ENCODE measurements at regions not wholly inside any gene's neighbourhood (a gene's known extent, or its start where the extent isn't known, plus 50 kb on each side); places are given as distances from the start of the nearest gene placed in this dataset.

DNA sequence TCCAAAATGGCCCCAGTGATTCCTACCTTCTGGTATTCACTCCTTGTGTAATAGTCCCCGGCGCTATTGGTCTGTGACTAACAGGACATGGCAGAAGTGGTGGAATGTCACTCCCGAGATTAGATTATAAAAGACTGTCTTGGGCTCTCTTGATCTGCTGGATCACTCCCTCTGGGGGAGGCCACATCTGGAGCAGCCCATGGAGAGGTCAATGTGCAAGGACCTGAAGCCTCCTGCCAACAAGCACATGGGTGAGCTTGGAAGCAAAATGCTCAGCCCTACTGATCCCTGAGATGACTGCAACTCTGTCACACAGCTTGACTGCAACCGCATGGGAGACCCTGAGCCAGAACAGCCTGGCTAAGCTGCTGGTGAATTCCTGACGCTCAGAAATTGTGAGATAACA is 94.3 kb upstream of the GLI2 start:
- H3K56ac ChIP-seq (ENCODE audit: insufficient read length, low read depth, low read length) = no peak overlapping the region
- no peaks in the 10 kb centered on the region for H3K79me1 ChIP-seq (ENCODE audit: insufficient read depth, low read depth, low read length, poor library complexity, severe bottlenecking)
- no peak overlapping the region for H2BK5ac ChIP-seq (ENCODE audit: insufficient read length, low read length)
- H4K91ac ChIP-seq (ENCODE audit: insufficient read length, low read depth, low read length) = no peak overlapping the region
- H2BK12ac ChIP-seq (ENCODE audit: insufficient read length, low read depth, low read length) = no peak overlapping the region
- DNase-seq = no peak
- peaks cover 64% of the 10 kb centered on the region for H3K27me3 Mint-ChIP-seq (ENCODE audit: low read depth)
- H4K5ac ChIP-seq (ENCODE audit: insufficient read length, low read depth, low read length) = no peak overlapping the region
- H3K4me2 ChIP-seq (ENCODE audit: insufficient read depth, insufficient read length, low read length) = no peak overlapping the region
- no peak overlapping the region for H3K27ac ChIP-seq (ENCODE audit: insufficient read length, low read depth, low read length)
- H3K23ac ChIP-seq (ENCODE audit: insufficient read length, low read depth, low read length) = no peak overlapping the region
- H2BK120ac ChIP-seq (ENCODE audit: low read depth, low read length, poor library complexity, severe bottlenecking) = no peak overlapping the region
- H4K8ac ChIP-seq (replicated peaks; ENCODE audit: insufficient read length, low read depth, low read length) = no peak overlapping the region
- no peak overlapping the region for H2AFZ ChIP-seq (ENCODE audit: low read length)
- no peak overlapping the region for H3K18ac ChIP-seq (ENCODE audit: insufficient read length, low read depth, low read length)
- H3K4ac ChIP-seq (ENCODE audit: low read depth, low read length) = no peak overlapping the region
- peaks cover 0 to 3% of the 10 kb centered on the region in 2 experiments; a peak in 1 of 5 replicates for H3K9me3 Mint-ChIP-seq
- H3K9me3 ChIP-seq (ENCODE audit: control insufficient read depth, low read depth, low read length) = no peaks in the 10 kb centered on the region
- TF ChIP-seq, protein P1, sequence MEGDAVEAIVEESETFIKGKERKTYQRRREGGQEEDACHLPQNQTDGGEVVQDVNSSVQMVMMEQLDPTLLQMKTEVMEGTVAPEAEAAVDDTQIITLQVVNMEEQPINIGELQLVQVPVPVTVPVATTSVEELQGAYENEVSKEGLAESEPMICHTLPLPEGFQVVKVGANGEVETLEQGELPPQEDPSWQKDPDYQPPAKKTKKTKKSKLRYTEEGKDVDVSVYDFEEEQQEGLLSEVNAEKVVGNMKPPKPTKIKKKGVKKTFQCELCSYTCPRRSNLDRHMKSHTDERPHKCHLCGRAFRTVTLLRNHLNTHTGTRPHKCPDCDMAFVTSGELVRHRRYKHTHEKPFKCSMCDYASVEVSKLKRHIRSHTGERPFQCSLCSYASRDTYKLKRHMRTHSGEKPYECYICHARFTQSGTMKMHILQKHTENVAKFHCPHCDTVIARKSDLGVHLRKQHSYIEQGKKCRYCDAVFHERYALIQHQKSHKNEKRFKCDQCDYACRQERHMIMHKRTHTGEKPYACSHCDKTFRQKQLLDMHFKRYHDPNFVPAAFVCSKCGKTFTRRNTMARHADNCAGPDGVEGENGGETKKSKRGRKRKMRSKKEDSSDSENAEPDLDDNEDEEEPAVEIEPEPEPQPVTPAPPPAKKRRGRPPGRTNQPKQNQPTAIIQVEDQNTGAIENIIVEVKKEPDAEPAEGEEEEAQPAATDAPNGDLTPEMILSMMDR (conservative IDR thresholded peaks at IDR 0.05) = no peak
- no peaks in the 10 kb centered on the region for H3K4me1 ChIP-seq (ENCODE audit: insufficient read depth, low read length)
- peaks cover 0 to 3% of the 10 kb centered on the region in 2 experiments; a peak in 1 of 4 replicates for H3K4me1 Mint-ChIP-seq
- H3K9ac ChIP-seq (ENCODE audit: extremely low read depth, insufficient read length, low read length) = no peak overlapping the region
- no peak overlapping the region for H3K14ac ChIP-seq (ENCODE audit: insufficient read depth, low read length)
- no peak overlapping the region for H3T11ph ChIP-seq (ENCODE audit: low read length)
- H2BK15ac ChIP-seq (ENCODE audit: low read depth, low read length) = no peak overlapping the region
- H3K36me3 Mint-ChIP-seq (ENCODE audit: insufficient read depth in 1 of 3, low read depth in 3 of 3) = no peaks in the 10 kb centered on the region; a peak in 1 of 7 replicates
- no peaks in the 10 kb centered on the region; the same call in 1 of the 2 replicates for H3K27me3 ChIP-seq (ENCODE audit: insufficient read depth, low read length)
- peaks cover 3% of the 10 kb centered on the region for H3K23me2 ChIP-seq (ENCODE audit: insufficient read length, low read depth, low read length, poor library complexity, severe bottlenecking)
- no peaks in the 10 kb centered on the region for H4K20me1 ChIP-seq (ENCODE audit: control insufficient read depth, insufficient read depth, insufficient read length)
- H3K79me2 ChIP-seq (ENCODE audit: insufficient read depth, low read length) = no peaks in the 10 kb centered on the region
- WGBS (ENCODE audit: extremely low coverage, insufficient read length, low lambda C conversion rate) = no CpG with 5 or more reads among the region's 5 CpGs
- H2BK20ac ChIP-seq (ENCODE audit: low read depth, low read length, poor library complexity, severe bottlenecking) = no peak overlapping the region
- H2AK5ac ChIP-seq (ENCODE audit: insufficient read length, low read length) = no peak overlapping the region
- H3K4me3 Mint-ChIP-seq = no peak overlapping the region
- no peak overlapping the region for H3K27ac Mint-ChIP-seq

Data from H9 (cell line).